Osteoblast (primary cell): ENCODE measurements at regions not wholly inside any gene's neighbourhood (a gene's known extent, or its start where the extent isn't known, plus 50 kb on each side); places are given as distances from the start of the nearest gene placed in this dataset.
"Not testable (repeated sequence)": the region's sequence is repeated elsewhere in the genome, so short reads cannot be mapped to it uniquely, and the experiment has no call there.

Experiments
- DNase-seq: peaks from one replicate; pipeline ENCODE4 v3.0.0; 2011; ENCODE audit warnings: low spot score, mixed read lengths; ENCODE audit not compliant: insufficient read length; ENCODE audit errors: missing footprints
- H2AFZ ChIP-seq: 2 replicates; pipeline ENCODE4 v1.6.0; 2011; ENCODE audit warnings: mild to moderate bottlenecking, low read length
- H3K27ac ChIP-seq: 2 replicates; pipeline ENCODE4 v1.5.1; 2011; ENCODE audit warnings: mild to moderate bottlenecking, low read depth, low read length, moderate library complexity
- H3K27me3 ChIP-seq: 2 replicates; pipeline ENCODE4 v1.6.0; 2012; ENCODE audit warnings: mild to moderate bottlenecking, control low read depth, inconsistent platforms, low read length, moderate library complexity; ENCODE audit not compliant: insufficient read depth
- H3K36me3 ChIP-seq: 2 replicates; pipeline ENCODE4 v1.5.1; 2011; ENCODE audit warnings: mild to moderate bottlenecking, low read length, control low read depth, moderate library complexity; ENCODE audit not compliant: insufficient read depth
- H3K4me1 ChIP-seq: 2 replicates; pipeline ENCODE4 v1.5.1; 2011; ENCODE audit warnings: mild to moderate bottlenecking, low read length, control low read depth, moderate library complexity; ENCODE audit not compliant: insufficient read depth
- H3K4me2 ChIP-seq: 2 replicates; pipeline ENCODE4 v1.6.0; 2011; ENCODE audit warnings: mild to moderate bottlenecking, low read length; ENCODE audit not compliant: insufficient read depth
- H3K4me3 ChIP-seq: fragments of 200-600 bp; sonication (generic); 3 replicates; pipeline ENCODE4 v1.5.1; 2012; ENCODE audit warnings: mild to moderate bottlenecking, low read length, inconsistent platforms; ENCODE audit not compliant: insufficient read depth
- H3K79me2 ChIP-seq: 2 replicates; pipeline ENCODE4 v1.6.0; 2012; ENCODE audit warnings: mild to moderate bottlenecking, low read length, control low read depth, inconsistent platforms; ENCODE audit not compliant: insufficient read depth
- H3K9me3 ChIP-seq: 2 replicates; pipeline ENCODE4 v1.5.1; 2011; ENCODE audit warnings: low read depth, low read length, control low read depth
- H4K20me1 ChIP-seq: 2 replicates; pipeline ENCODE4 v1.6.0; 2012; ENCODE audit warnings: mild to moderate bottlenecking, low read length, control low read depth; ENCODE audit not compliant: insufficient read depth

- not testable (repeated sequence) for DNase-seq, H3K36me3 ChIP-seq, H3K27ac ChIP-seq, H2AFZ ChIP-seq, H3K27me3 ChIP-seq, H3K9me3 ChIP-seq, H3K4me3 ChIP-seq, H3K4me2 ChIP-seq, H4K20me1 ChIP-seq, H3K79me2 ChIP-seq, H3K4me1 ChIP-seq
These were observed 129.2 kb downstream of the FAM72B start for GRCh38 chr1:121054928-121055327.

GRCh38 chr1:121066925-121067324 is 117.2 kb downstream of the FAM72B start:
- not testable (repeated sequence) for H3K4me1 ChIP-seq, H3K27ac ChIP-seq, H4K20me1 ChIP-seq, DNase-seq, H3K79me2 ChIP-seq, H2AFZ ChIP-seq, H3K36me3 ChIP-seq, H3K4me3 ChIP-seq, H3K9me3 ChIP-seq, H3K4me2 ChIP-seq, H3K27me3 ChIP-seq

GRCh38 chr1:121068738-121069499 is 115.2 kb downstream of the FAM72B start:
- not testable (repeated sequence) for H3K27ac ChIP-seq, H3K4me3 ChIP-seq, H3K27me3 ChIP-seq, DNase-seq, H3K79me2 ChIP-seq, H3K9me3 ChIP-seq, H3K4me2 ChIP-seq, H3K36me3 ChIP-seq, H4K20me1 ChIP-seq, H2AFZ ChIP-seq, H3K4me1 ChIP-seq

- not testable (repeated sequence) for H3K4me2 ChIP-seq, H3K27ac ChIP-seq, H3K79me2 ChIP-seq, H3K27me3 ChIP-seq, H4K20me1 ChIP-seq, H2AFZ ChIP-seq, H3K9me3 ChIP-seq, H3K36me3 ChIP-seq, H3K4me3 ChIP-seq, DNase-seq, H3K4me1 ChIP-seq
These were observed 110.3 kb downstream of the FAM72B start for GRCh38 chr1:121073852-121074251.

- not testable (repeated sequence) for H3K79me2 ChIP-seq, H4K20me1 ChIP-seq, H3K36me3 ChIP-seq, H2AFZ ChIP-seq, H3K4me2 ChIP-seq, H3K4me1 ChIP-seq, DNase-seq, H3K27ac ChIP-seq, H3K4me3 ChIP-seq, H3K9me3 ChIP-seq, H3K27me3 ChIP-seq
These were observed 108.8 kb downstream of the FAM72B start for GRCh38 chr1:121075254-121075805.

- not testable (repeated sequence) for H3K9me3 ChIP-seq, H3K27me3 ChIP-seq, H3K4me1 ChIP-seq, H3K79me2 ChIP-seq, H3K27ac ChIP-seq, H3K36me3 ChIP-seq, H4K20me1 ChIP-seq, H3K4me2 ChIP-seq, H2AFZ ChIP-seq, H3K4me3 ChIP-seq, DNase-seq
These were observed 107.5 kb downstream of the FAM72B start for GRCh38 chr1:121076674-121077073.

GRCh38 chr1:121079655-121080054 is 104.5 kb downstream of the FAM72B start:
- not testable (repeated sequence) for H3K9me3 ChIP-seq, H4K20me1 ChIP-seq, H3K27me3 ChIP-seq, H3K4me3 ChIP-seq, H2AFZ ChIP-seq, H3K36me3 ChIP-seq, H3K4me1 ChIP-seq, H3K27ac ChIP-seq, DNase-seq, H3K79me2 ChIP-seq, H3K4me2 ChIP-seq

GRCh38 chr1:121080197-121080903 is 103.8 kb downstream of the FAM72B start:
- not testable (repeated sequence) for H3K9me3 ChIP-seq, H2AFZ ChIP-seq, DNase-seq, H3K4me1 ChIP-seq, H3K36me3 ChIP-seq, H3K4me2 ChIP-seq, H4K20me1 ChIP-seq, H3K27ac ChIP-seq, H3K4me3 ChIP-seq, H3K79me2 ChIP-seq, H3K27me3 ChIP-seq

GRCh38 chr1:121080904-121081264 is 103.3 kb downstream of the FAM72B start:
- not testable (repeated sequence) for H3K27ac ChIP-seq, H3K4me2 ChIP-seq, DNase-seq, H3K79me2 ChIP-seq, H3K36me3 ChIP-seq, H3K9me3 ChIP-seq, H3K27me3 ChIP-seq, H2AFZ ChIP-seq, H3K4me3 ChIP-seq, H4K20me1 ChIP-seq, H3K4me1 ChIP-seq
